IMR-90 (cell line): ENCODE measurements at regions not wholly inside any gene's neighbourhood (a gene's known extent, or its start where the extent isn't known, plus 50 kb on each side); places are given as distances from the start of the nearest gene placed in this dataset.

Experiments used
- ATAC-seq: fragments of 200-7000 bp; cut with Tn5 transposase; 2 replicates; pipeline ENCODE4 v1.9.1; 2020; ENCODE audit warnings: low read depth, mild to moderate bottlenecking, moderate library complexity
- BruUV-seq: library from RNA; stranded (reverse); fragments of 400-500 nt; replicated peaks from 2 replicates; lab custom pipeline; 2021; lab: Mats Ljungman, UMichigan
- CTCF ChIA-PET: fragments of 300-600 bp; formaldehyde crosslinking; extraction: SDS; loops from one replicate; lab custom pipeline; 2021; ENCODE audit warnings: antibody characterized with exemption; lab: Yijun Ruan, JAX
- POLR2A ChIA-PET: fragments of 300-600 bp; sonication (Branson Sonifier 250); formaldehyde crosslinking; loops from one replicate; lab custom pipeline; 2022; ENCODE audit warnings: antibody characterized with exemption; ENCODE audit not compliant: unreplicated experiment; lab: Charles Lee
- DNase-seq: peaks from one replicate; pipeline ENCODE4 v3.0.0; 2013
- H2AFZ ChIP-seq: replicated peaks from 2 replicates; pipeline ENCODE3; 2013; ENCODE audit warnings: low read length, mild to moderate bottlenecking; ENCODE audit not compliant: poor library complexity
- H2AK5ac ChIP-seq: 2 replicates; pipeline ENCODE4 v1.6.1; 2013; ENCODE audit warnings: low read depth, low read length, inconsistent platforms
- H2AK9ac ChIP-seq: replicated peaks from 2 replicates; pipeline ENCODE3; 2013; ENCODE audit warnings: mild to moderate bottlenecking, low read depth, low read length, moderate library complexity; ENCODE audit not compliant: poor library complexity
- H2BK120ac ChIP-seq: 2 replicates; pipeline ENCODE4 v1.6.1; 2013; ENCODE audit warnings: low read depth, low read length, inconsistent platforms
- H2BK15ac ChIP-seq: 3 replicates; pipeline ENCODE4 v1.6.1; 2013; ENCODE audit warnings: low read depth, low read length, inconsistent platforms
- H2BK20ac ChIP-seq: 2 replicates; pipeline ENCODE4 v1.6.1; 2013; ENCODE audit warnings: low read depth, mild to moderate bottlenecking, inconsistent platforms, low read length, moderate library complexity
- H2BK5ac ChIP-seq: 2 replicates; pipeline ENCODE4 v1.6.1; 2013; ENCODE audit warnings: mild to moderate bottlenecking, low read depth, low read length, inconsistent platforms; ENCODE audit not compliant: poor library complexity, severe bottlenecking
- H3K14ac ChIP-seq: replicated peaks from 2 replicates; pipeline ENCODE4 v1.6.1; 2013; ENCODE audit warnings: low read depth, low read length, inconsistent platforms
- H3K18ac ChIP-seq: 2 replicates; pipeline ENCODE4 v1.6.1; 2013; ENCODE audit warnings: low read depth, low read length, control low read depth
- H3K23ac ChIP-seq: 2 replicates; pipeline ENCODE4 v1.6.1; 2013; ENCODE audit warnings: low read depth, low read length, inconsistent platforms
- H3K27ac ChIP-seq: 2 replicates; pipeline ENCODE4 v1.5.1; 2013; ENCODE audit warnings: mild to moderate bottlenecking, control low read depth, low read length; ENCODE audit not compliant: insufficient read depth
- H3K27me3 ChIP-seq: 2 replicates; pipeline ENCODE4 v1.6.1; 2013; ENCODE audit warnings: low read length; ENCODE audit not compliant: control insufficient read depth, insufficient read depth
- H3K36me3 ChIP-seq: 2 replicates; pipeline ENCODE4 v1.6.1; 2013; ENCODE audit warnings: low read length, mixed read lengths; ENCODE audit not compliant: control insufficient read depth, insufficient read depth
- H3K4ac ChIP-seq: 2 replicates; pipeline ENCODE4 v1.6.1; 2013; ENCODE audit warnings: low read depth, low read length, inconsistent platforms
- H3K4me1 ChIP-seq: 2 replicates; pipeline ENCODE4 v1.6.1; 2013; ENCODE audit warnings: low read length, mixed read lengths; ENCODE audit not compliant: control insufficient read depth, insufficient read depth
- H3K4me2 ChIP-seq: 2 replicates; pipeline ENCODE4 v1.6.1; 2013; ENCODE audit warnings: low read depth, mild to moderate bottlenecking, control low read depth, low read length, moderate library complexity
- H3K4me3 ChIP-seq: 2 replicates; pipeline ENCODE4 v1.5.1; 2013; ENCODE audit warnings: low read depth, mild to moderate bottlenecking, control low read depth, low read length, moderate library complexity; ENCODE audit not compliant: insufficient read depth
- H3K56ac ChIP-seq: 2 replicates; pipeline ENCODE4 v1.6.1; 2013; ENCODE audit warnings: low read length, inconsistent platforms; ENCODE audit not compliant: insufficient read depth; ENCODE audit errors: extremely low read depth
- H3K79me1 ChIP-seq, 2 experiments: 2 replicates each; pipeline ENCODE4 v1.6.1; 2013; ENCODE audit warnings: low read length in 2 of 2, inconsistent platforms in 1 of 2, low read depth in 1 of 2
- H3K9ac ChIP-seq: 2 replicates; pipeline ENCODE4 v1.6.1; 2013; ENCODE audit warnings: low read depth, low read length, control low read depth
- H3K9me1 ChIP-seq: 2 replicates; pipeline ENCODE4 v1.6.1; 2013; ENCODE audit warnings: low read length, inconsistent platforms; ENCODE audit not compliant: insufficient read depth
- H3K9me3 ChIP-seq: 2 replicates; pipeline ENCODE4 v1.6.1; 2013; ENCODE audit warnings: low read length; ENCODE audit not compliant: control insufficient read depth, insufficient read depth
- H4K20me1 ChIP-seq: 2 replicates; pipeline ENCODE4 v1.6.1; 2013; ENCODE audit warnings: low read length, inconsistent platforms; ENCODE audit not compliant: insufficient read depth
- H4K5ac ChIP-seq: 2 replicates; pipeline ENCODE4 v1.6.1; 2013; ENCODE audit warnings: mild to moderate bottlenecking, low read depth, low read length, control low read depth
- H4K8ac ChIP-seq, 2 experiments: 2 replicates each; pipeline ENCODE4 v1.6.1; 2013; ENCODE audit warnings: low read depth in 2 of 2, low read length in 2 of 2, control low read depth in 1 of 2, inconsistent platforms in 1 of 2
- H4K91ac ChIP-seq: 2 replicates; pipeline ENCODE4 v1.6.1; 2013; ENCODE audit warnings: low read depth, low read length, inconsistent platforms; ENCODE audit not compliant: insufficient read depth
- BHLHE40 ChIP-seq: fragments of 150-350 bp; IDR thresholded peaks from 2 replicates; pipeline ENCODE4 v1.6.1; 2016; ENCODE audit warnings: mild to moderate bottlenecking, low read depth, low read length
- CEBPB ChIP-seq: IDR thresholded peaks from 2 replicates; pipeline ENCODE4 v1.6.1; 2012; ENCODE audit warnings: low read depth, low read length, improper control_type of control experiment
- CHD1 ChIP-seq: IDR thresholded peaks from 2 replicates; pipeline ENCODE4 v1.6.1; 2012; ENCODE audit warnings: low read depth, low read length, improper control_type of control experiment
- CTCF ChIP-seq: conservative IDR thresholded peaks from 2 replicates; pipeline ENCODE4 v1.5.1; 2012; ENCODE audit warnings: mild to moderate bottlenecking, low read depth, low read length, improper control_type of control experiment
- ELK1 ChIP-seq: fragments of 150-350 bp; IDR thresholded peaks from 2 replicates; pipeline ENCODE4 v1.6.1; 2016; ENCODE audit warnings: low read depth, mild to moderate bottlenecking, low read length, moderate library complexity, borderline replicate concordance
- MAFK ChIP-seq: IDR thresholded peaks from 2 replicates; pipeline ENCODE4 v1.6.1; 2012; ENCODE audit warnings: low read depth, low read length, improper control_type of control experiment
- MAZ ChIP-seq: IDR thresholded peaks from 2 replicates; pipeline ENCODE4 v1.6.1; 2012; ENCODE audit warnings: low read depth, mild to moderate bottlenecking, low read length, improper control_type of control experiment, moderate library complexity, borderline replicate concordance
- MXI1 ChIP-seq: IDR thresholded peaks from 2 replicates; pipeline ENCODE4 v1.6.1; 2012; ENCODE audit warnings: low read depth, mild to moderate bottlenecking, low read length, moderate library complexity, borderline replicate concordance
- NFE2L2 ChIP-seq: fragments of 150-350 bp; IDR thresholded peaks from 2 replicates; pipeline ENCODE4 v1.6.1; 2016; ENCODE audit warnings: low read depth, mild to moderate bottlenecking, low read length
- POLR2A ChIP-seq: IDR thresholded peaks from 2 replicates; pipeline ENCODE4 v1.6.1; 2012; ENCODE audit warnings: mild to moderate bottlenecking, low read depth, low read length
- RAD21 ChIP-seq: IDR thresholded peaks from 2 replicates; pipeline ENCODE4 v1.6.1; 2012; ENCODE audit warnings: low read length, improper control_type of control experiment
- RCOR1 ChIP-seq: IDR thresholded peaks from 2 replicates; pipeline ENCODE4 v1.6.1; 2012; ENCODE audit warnings: mild to moderate bottlenecking, low read length, improper control_type of control experiment; ENCODE audit not compliant: insufficient replicate concordance
- RFX5 ChIP-seq: IDR thresholded peaks from 2 replicates; pipeline ENCODE4 v1.8.0; 2012; ENCODE audit warnings: low read depth, mild to moderate bottlenecking, low read length, moderate library complexity
- SMC3 ChIP-seq: fragments of 150-350 bp; IDR thresholded peaks from 2 replicates; pipeline ENCODE4 v1.6.1; 2016; ENCODE audit warnings: low read depth, mild to moderate bottlenecking, antibody characterized with exemption, low read length, moderate library complexity
- USF2 ChIP-seq: fragments of 150-350 bp; IDR thresholded peaks from 2 replicates; pipeline ENCODE4 v1.6.1; 2017; ENCODE audit warnings: mild to moderate bottlenecking, antibody characterized with exemption, low read length, low read depth
- WGBS, 2 experiments: methylation state at CpG; one replicate each; pipeline versions ENCODE4 v1.1.5 to v1.1.7; 2013; ENCODE audit warnings: missing lambda C conversion rate in 2 of 2; ENCODE audit not compliant: insufficient read length in 1 of 2; ENCODE audit errors: extremely low coverage in 2 of 2; 5-methylcytosine and 5-hydroxymethylcytosine counted together
- dilution Hi-C: fragments of 300-500 bp; cut with HindIII; formaldehyde crosslinking; loops from one replicate; pipeline ENCODE4 v1.14.3; 2018; ENCODE audit warnings: low sequenced_read_pairs; ENCODE audit not compliant: unreplicated experiment
- in situ Hi-C: fragments of 300-500 bp; cut with MboI; formaldehyde crosslinking; loops from 3 replicates; pipeline ENCODE4 v1.14.3; 2019; ENCODE audit warnings: low sequenced_read_pairs, inconsistent platforms, mixed read lengths
- intact Hi-C: fragments of 100-400 bp; cut with micrococcal nuclease; formaldehyde crosslinking; loops from 2 replicates; pipeline ENCODE4 v1.10.0; 2022

- Histone ChIP-seq H3K56ac (no peak overlapping the region), H3K14ac (no peak overlapping the region), H3K23ac (no peak overlapping the region), H3K9me3 (peaks cover 5% of the 10 kb centered on the region), H4K20me1 (no peaks in the 10 kb centered on the region), H4K8ac (no peak overlapping the region), H2BK5ac (no peak overlapping the region), H2AK9ac (no peak overlapping the region), H3K9me1 (no peaks in the 10 kb centered on the region), H2BK20ac (no peak overlapping the region), H3K4me1 (no peaks in the 10 kb centered on the region), H3K4me2 (no peak overlapping the region), H3K4me3 (no peak overlapping the region), H3K79me1 (no peaks in the 10 kb centered on the region), H4K91ac (no peak overlapping the region), H3K9ac (no peak overlapping the region), H3K18ac (no peak overlapping the region), H3K27ac (no peak overlapping the region), H3K4ac (no peak overlapping the region), H2AK5ac (no peak overlapping the region), H2BK120ac (no peak overlapping the region), H3K27me3 (no peaks in the 10 kb centered on the region), H2BK15ac (no peak overlapping the region), H4K5ac (no peak overlapping the region), H3K36me3 (no peaks in the 10 kb centered on the region), H2AFZ (no peak overlapping the region)
- dilution Hi-C loops (no loop called here), intact Hi-C loops (no loop called here), in situ Hi-C loops (no loop called here)
- DNase-seq = no peak
- ATAC-seq = no peak
- BruUV-seq = no TSS peak
- POLR2A ChIA-PET = no interaction called here
- TF ChIP-seq CEBPB (no peak), CTCF (no peak), MXI1 (no peak), RFX5 (no peak), BHLHE40 (no peak), CHD1 (no peak), SMC3 (no peak), MAFK (no peak), RAD21 (no peak), USF2 (no peak), NFE2L2 (no peak), ELK1 (no peak), MAZ (no peak), RCOR1 (no peak), POLR2A (no peak)
- CTCF ChIA-PET = interaction anchor here (0.5 to 0.6 kb wide), 2 partner anchors 67 to 1031 kb away, joined by 3 to 4 read pairs; no protein-coding TSS in a partner anchor
- WGBS, 2 experiments = 56 to 100% methylated on average over 1 to 2 of the region's 4 CpGs
These were observed 2018.4 kb downstream of the NCAM2 start for GRCh38 chr21:23016617-23017016.
